ENCODE measurements at regions not wholly inside any gene's neighbourhood (a gene's known extent, or its start where the extent isn't known, plus 50 kb on each side); places are given as distances from the start of the nearest gene placed in this dataset.

DNA sequence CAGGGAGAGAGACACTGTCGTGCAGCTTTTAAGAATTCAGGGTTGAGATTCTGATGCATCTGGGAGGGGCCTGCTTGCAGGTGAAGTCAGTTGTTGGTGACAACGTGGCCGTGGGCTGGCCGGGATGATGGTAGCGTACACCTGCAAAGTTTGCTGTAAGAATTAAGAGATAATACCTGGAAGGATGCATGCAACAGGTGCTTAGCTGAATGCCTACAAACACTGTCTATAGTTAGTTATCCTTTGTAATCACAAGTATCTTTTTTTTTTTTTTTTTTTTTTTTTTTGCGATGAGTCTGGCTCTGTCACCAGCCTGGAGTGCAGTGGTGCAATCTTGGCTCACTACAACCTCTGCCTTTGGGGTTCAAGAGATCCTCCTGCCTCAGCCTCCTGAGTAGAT, 259.6 kb downstream of the ASMT start:
- no peak for DNase-seq (ENCODE audit: low read depth, low spot score)
- no peaks in the 10 kb centered on the region for H4K20me1 ChIP-seq (ENCODE audit: control insufficient read depth, insufficient read depth)
- ATAC-seq, result no peak
- H3K27me3 ChIP-seq (replicated peaks in 1 of 2; ENCODE audit: control insufficient read depth in 2 of 2, insufficient read depth in 2 of 2, low read length in 1 of 2), result no peaks in the 10 kb centered on the region
- no peaks in the 10 kb centered on the region for H3K4me1 ChIP-seq (ENCODE audit: control insufficient read depth, insufficient read depth, low read length)
- H3K9ac ChIP-seq (ENCODE audit: control insufficient read depth, insufficient read depth, low read length), result no peak overlapping the region
- H3K79me2 ChIP-seq (ENCODE audit: control insufficient read depth, insufficient read depth, low read length), result no peaks in the 10 kb centered on the region
- H3K4me3 ChIP-seq, result no peak overlapping the region
- H3K4me2 ChIP-seq (ENCODE audit: control insufficient read depth, insufficient read depth), result no peak overlapping the region
- 29% methylated on average over 5 of the region's 6 CpGs for WGBS (ENCODE audit: insufficient coverage, insufficient replicate concordance, low lambda C conversion rate, missing lambda C conversion rate)
- H3K9me3 ChIP-seq (replicated peaks; ENCODE audit: control insufficient read depth, insufficient read depth, low read length), result peaks cover 1% of the 10 kb centered on the region; the same call in 2 of the 3 replicates
- SMC1A ChIA-PET (ENCODE audit: uncharacterized antibody, unreplicated experiment), result no interaction called here
- RAD21 ChIA-PET (ENCODE audit: unreplicated experiment), result no interaction called here
- POLR2A ChIA-PET, result no interaction called here
- TF ChIP-seq ETV6 (conservative IDR thresholded peaks at IDR 0.05 in 1 of 2, IDR thresholded peaks at IDR 0.05 in 1 of 2; ENCODE audit: borderline replicate concordance in 1 of 2, low read depth in 1 of 2) (no peak), RAD51 (IDR thresholded peaks at IDR 0.05) (no peak), GABPA (IDR thresholded peaks at IDR 0.05; ENCODE audit: low read depth) (no peak), POLR2AphosphoS5 (IDR thresholded peaks at IDR 0.05; ENCODE audit: low read length) (no peak), HCFC1 (IDR thresholded peaks at IDR 0.05; ENCODE audit: low read length) (no peak), ASH2L (IDR thresholded peaks at IDR 0.05; ENCODE audit: borderline replicate concordance, low read depth) (no peak), TBL1XR1 (IDR thresholded peaks at IDR 0.05; ENCODE audit: low read depth, low read length) (no peak), SIN3A (IDR thresholded peaks at IDR 0.05; ENCODE audit: low read depth, low read length) (no peak), BCL11A (IDR thresholded peaks at IDR 0.05; ENCODE audit: low read depth, low read length) (no peak), ZNF622 (IDR thresholded peaks at IDR 0.05) (no peak), JUND (IDR thresholded peaks at IDR 0.05; ENCODE audit: low read depth, low read length) (no peak), MTA2 (IDR thresholded peaks at IDR 0.05; ENCODE audit: low read depth) (no peak), RAD21 (IDR thresholded peaks at IDR 0.05; ENCODE audit: insufficient read depth, low read depth, low read length) (no peak), RUNX3 (IDR thresholded peaks at IDR 0.05; ENCODE audit: low read length) (no peak), CEBPB (IDR thresholded peaks at IDR 0.05; ENCODE audit: borderline replicate concordance in 1 of 2, low read depth in 2 of 2, low read length in 2 of 2) (no peak), EZH2 (IDR thresholded peaks at IDR 0.05; ENCODE audit: borderline replicate concordance, control insufficient read depth, low read depth, low read length) (no peak), SRF (IDR thresholded peaks at IDR 0.05; ENCODE audit: low read depth in 2 of 2, low read length in 2 of 2) (no peak)
- TF ChIP-seq, protein P1, sequence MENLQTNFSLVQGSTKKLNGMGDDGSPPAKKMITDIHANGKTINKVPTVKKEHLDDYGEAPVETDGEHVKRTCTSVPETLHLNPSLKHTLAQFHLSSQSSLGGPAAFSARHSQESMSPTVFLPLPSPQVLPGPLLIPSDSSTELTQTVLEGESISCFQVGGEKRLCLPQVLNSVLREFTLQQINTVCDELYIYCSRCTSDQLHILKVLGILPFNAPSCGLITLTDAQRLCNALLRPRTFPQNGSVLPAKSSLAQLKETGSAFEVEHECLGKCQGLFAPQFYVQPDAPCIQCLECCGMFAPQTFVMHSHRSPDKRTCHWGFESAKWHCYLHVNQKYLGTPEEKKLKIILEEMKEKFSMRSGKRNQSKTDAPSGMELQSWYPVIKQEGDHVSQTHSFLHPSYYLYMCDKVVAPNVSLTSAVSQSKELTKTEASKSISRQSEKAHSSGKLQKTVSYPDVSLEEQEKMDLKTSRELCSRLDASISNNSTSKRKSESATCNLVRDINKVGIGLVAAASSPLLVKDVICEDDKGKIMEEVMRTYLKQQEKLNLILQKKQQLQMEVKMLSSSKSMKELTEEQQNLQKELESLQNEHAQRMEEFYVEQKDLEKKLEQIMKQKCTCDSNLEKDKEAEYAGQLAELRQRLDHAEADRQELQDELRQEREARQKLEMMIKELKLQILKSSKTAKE (IDR thresholded peaks at IDR 0.05; ENCODE audit: low read depth, poor library complexity, severe bottlenecking), result no peak
- TF ChIP-seq, protein P2, sequence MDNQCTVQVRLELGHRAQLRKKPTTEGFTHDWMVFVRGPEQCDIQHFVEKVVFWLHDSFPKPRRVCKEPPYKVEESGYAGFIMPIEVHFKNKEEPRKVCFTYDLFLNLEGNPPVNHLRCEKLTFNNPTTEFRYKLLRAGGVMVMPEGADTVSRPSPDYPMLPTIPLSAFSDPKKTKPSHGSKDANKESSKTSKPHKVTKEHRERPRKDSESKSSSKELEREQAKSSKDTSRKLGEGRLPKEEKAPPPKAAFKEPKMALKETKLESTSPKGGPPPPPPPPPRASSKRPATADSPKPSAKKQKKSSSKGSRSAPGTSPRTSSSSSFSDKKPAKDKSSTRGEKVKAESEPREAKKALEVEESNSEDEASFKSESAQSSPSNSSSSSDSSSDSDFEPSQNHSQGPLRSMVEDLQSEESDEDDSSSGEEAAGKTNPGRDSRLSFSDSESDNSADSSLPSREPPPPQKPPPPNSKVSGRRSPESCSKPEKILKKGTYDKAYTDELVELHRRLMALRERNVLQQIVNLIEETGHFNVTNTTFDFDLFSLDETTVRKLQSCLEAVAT (IDR thresholded peaks at IDR 0.05), result no peak
- no peaks in the 10 kb centered on the region for H3K36me3 ChIP-seq (ENCODE audit: control insufficient read depth in 2 of 2, insufficient read depth in 2 of 2, low read length in 1 of 2)
- CTCF ChIA-PET, result no interaction called here
- no TSS peak for BruUV-seq (replicated peaks)
- intact Hi-C loops (cut with micrococcal nuclease; ENCODE audit: unreplicated experiment) (no loop called here), in situ Hi-C loops (cut with MboI) (no loop called here)
- no peak for FAIRE-seq
- no peak overlapping the region for H3K27ac ChIP-seq (ENCODE audit: control insufficient read depth, insufficient read depth)
- H2AFZ ChIP-seq (ENCODE audit: control insufficient read depth, low read depth, low read length), result no peak overlapping the region
